ENCODE measurements at regions not wholly inside any gene's neighbourhood (a gene's known extent, or its start where the extent isn't known, plus 50 kb on each side); places are given as distances from the start of the nearest gene placed in this dataset.

- DNase-seq (ENCODE audit: low spot score in 2 of 2, unreplicated experiment in 2 of 2): no peak
- peaks cover 19% of the 10 kb centered on the region for H3K9me3 Mint-ChIP-seq
- TF ChIP-seq CTCF (IDR thresholded peaks at IDR 0.05; ENCODE audit: unreplicated experiment): no peak
- H3K27me3 Mint-ChIP-seq (ENCODE audit: low read depth): peaks cover 38% of the 10 kb centered on the region
- no peak overlapping the region for H3K4me3 Mint-ChIP-seq
- no peaks in the 10 kb centered on the region for H3K36me3 Mint-ChIP-seq
- H3K4me1 Mint-ChIP-seq: no peaks in the 10 kb centered on the region
- no peak overlapping the region for H3K27ac Mint-ChIP-seq
Observed at GRCh38 chr15:80331886-80332406, 72.2 kb upstream of the ARNT2 start.

DNA sequence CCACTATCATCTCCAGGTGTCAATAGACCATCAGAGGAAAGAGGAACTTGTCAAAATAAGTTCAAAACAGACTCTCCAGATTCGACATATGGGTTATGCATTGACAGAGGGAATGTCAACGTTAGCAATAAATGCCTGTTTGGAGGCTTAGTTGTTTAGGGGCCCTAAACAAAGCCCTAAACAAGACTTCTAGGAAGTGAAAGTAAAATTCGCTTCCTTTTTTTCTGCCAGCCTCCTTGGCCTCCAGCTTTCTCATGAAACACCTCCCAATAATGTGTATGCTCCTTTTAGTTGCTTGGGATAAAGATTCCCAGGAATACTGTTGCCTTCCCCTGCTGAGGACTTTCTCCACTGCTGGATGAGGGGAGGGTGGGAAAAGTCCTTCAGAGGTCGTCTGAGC lies 70.9 kb upstream of the ARNT2 start:
- H3K4me1 Mint-ChIP-seq: no peaks in the 10 kb centered on the region

DNA sequence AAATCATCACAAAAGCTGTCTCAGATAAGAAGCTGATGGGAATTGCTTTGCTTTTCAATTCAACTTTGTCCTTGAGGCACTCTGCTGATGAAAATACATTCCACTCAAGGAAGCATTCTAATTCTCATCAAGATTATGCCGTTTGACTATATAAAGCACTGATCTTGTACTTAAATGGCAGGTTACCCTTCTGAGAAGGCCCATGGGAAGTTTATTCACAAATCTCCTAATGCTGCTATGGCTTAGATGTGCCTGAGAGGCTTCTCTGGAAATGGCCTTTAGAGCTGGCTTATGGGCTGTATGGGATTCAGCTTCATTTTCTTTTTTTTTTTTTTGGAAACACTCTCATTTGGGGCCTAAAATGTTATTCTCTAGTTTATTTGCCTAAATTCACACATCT lies 69.7 kb upstream of the ARNT2 start:
- Mint-ChIP-seq H3K36me3 (no peaks in the 10 kb centered on the region), H3K9me3 (peaks cover 14% of the 10 kb centered on the region), H3K4me1 (no peaks in the 10 kb centered on the region), H3K4me3 (no peak overlapping the region), H3K27me3 (ENCODE audit: low read depth) (peaks cover 36% of the 10 kb centered on the region), H3K27ac (no peak overlapping the region)
- DNase-seq (ENCODE audit: low spot score in 2 of 2, unreplicated experiment in 2 of 2): no peak
- no peak for TF ChIP-seq CTCF (IDR thresholded peaks at IDR 0.05; ENCODE audit: unreplicated experiment)

More for the DNA sequence above, 70.9 kb upstream of the ARNT2 start:
- Mint-ChIP-seq H3K27me3 (ENCODE audit: low read depth) (peaks cover 39% of the 10 kb centered on the region), H3K4me3 (no peak overlapping the region), H3K9me3 (peaks cover 14% of the 10 kb centered on the region), H3K27ac (no peak overlapping the region), H3K36me3 (no peaks in the 10 kb centered on the region)
- no peak for TF ChIP-seq CTCF (IDR thresholded peaks at IDR 0.05; ENCODE audit: unreplicated experiment)
- DNase-seq (ENCODE audit: low spot score in 2 of 2, unreplicated experiment in 2 of 2): no peak

DNA sequence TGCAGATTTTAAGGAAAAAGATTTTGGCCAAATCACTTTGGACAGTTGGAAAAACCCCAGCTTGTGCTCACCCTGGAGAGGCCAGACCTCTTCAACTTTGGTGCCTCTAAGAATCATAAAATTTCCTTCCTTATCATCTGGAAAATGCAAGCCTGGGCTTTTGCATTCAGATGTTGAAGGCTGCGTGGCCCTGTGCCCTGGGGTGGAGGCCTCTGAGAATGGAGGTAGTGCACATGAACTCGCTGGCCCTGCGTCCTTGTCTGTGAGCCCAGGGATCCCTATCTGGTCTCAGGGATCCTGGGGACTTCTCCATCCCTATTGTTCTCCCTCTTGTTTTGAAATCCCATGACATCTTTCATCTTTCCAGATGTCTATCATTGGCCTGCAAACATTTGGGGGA lies 64.6 kb upstream of the ARNT2 start:
- no peaks in the 10 kb centered on the region for H3K4me1 Mint-ChIP-seq
- TF ChIP-seq CTCF (IDR thresholded peaks at IDR 0.05; ENCODE audit: unreplicated experiment): no peak
- DNase-seq (ENCODE audit: low spot score in 2 of 2, unreplicated experiment in 2 of 2): no peak

GRCh38 chr15:80342148-80342547 lies 62.0 kb upstream of the ARNT2 start:
- TF ChIP-seq CTCF (IDR thresholded peaks at IDR 0.05; ENCODE audit: unreplicated experiment): no peak
- Mint-ChIP-seq H3K4me3 (no peak overlapping the region), H3K27me3 (ENCODE audit: low read depth) (peaks cover 51% of the 10 kb centered on the region), H3K9me3 (no peaks in the 10 kb centered on the region), H3K4me1 (no peaks in the 10 kb centered on the region), H3K36me3 (no peaks in the 10 kb centered on the region), H3K27ac (no peak overlapping the region)
- DNase-seq (ENCODE audit: low spot score in 2 of 2, unreplicated experiment in 2 of 2): no peak

More for the DNA sequence above, 64.6 kb upstream of the ARNT2 start:
- no peak overlapping the region for H3K27ac Mint-ChIP-seq
- peaks cover 56% of the 10 kb centered on the region for H3K27me3 Mint-ChIP-seq (ENCODE audit: low read depth)
- no peak overlapping the region for H3K4me3 Mint-ChIP-seq
- H3K36me3 Mint-ChIP-seq: no peaks in the 10 kb centered on the region
- peaks cover 11% of the 10 kb centered on the region for H3K9me3 Mint-ChIP-seq

DNA sequence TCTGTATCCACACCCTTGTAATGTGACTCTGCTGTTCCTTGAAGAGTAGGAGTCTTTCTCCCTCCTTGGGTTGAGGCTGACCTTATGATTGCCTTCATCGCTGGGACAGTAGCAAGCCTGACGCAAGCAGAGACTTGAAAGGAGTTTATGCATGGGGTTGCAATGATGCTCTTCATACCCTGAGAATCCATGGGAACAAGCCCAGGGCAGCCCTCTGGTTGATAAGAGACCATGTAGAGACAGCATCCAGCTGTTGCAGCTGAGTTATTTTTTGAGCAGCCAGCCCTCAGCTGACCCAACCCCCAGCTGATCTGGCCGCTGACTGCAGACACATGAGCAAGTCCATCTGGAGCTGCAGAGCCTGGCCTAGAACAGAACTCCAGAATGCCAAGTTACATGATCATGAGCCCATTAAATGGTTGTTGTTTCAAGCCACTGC lies 60.6 kb upstream of the ARNT2 start:
- Mint-ChIP-seq H3K27me3 (ENCODE audit: low read depth) (peaks cover 55% of the 10 kb centered on the region), H3K9me3 (no peaks in the 10 kb centered on the region), H3K4me3 (no peak overlapping the region), H3K4me1 (no peaks in the 10 kb centered on the region), H3K27ac (peak overlapping the region; percentile 33), H3K36me3 (no peaks in the 10 kb centered on the region)
- TF ChIP-seq CTCF (IDR thresholded peaks at IDR 0.05; ENCODE audit: unreplicated experiment): no peak
- DNase-seq (ENCODE audit: low spot score in 2 of 2, unreplicated experiment in 2 of 2): peak in 1 of 2 experiments; percentile 43

Data from mesothelial cell of epicardium (in vitro differentiated cells).